ENCODE measurements at regions not wholly inside any gene's neighbourhood (a gene's known extent, or its start where the extent isn't known, plus 50 kb on each side); places are given as distances from the start of the nearest gene placed in this dataset.
"Not testable (repeated sequence)": the region's sequence is repeated elsewhere in the genome, so short reads cannot be mapped to it uniquely, and the experiment has no call there.

DNA sequence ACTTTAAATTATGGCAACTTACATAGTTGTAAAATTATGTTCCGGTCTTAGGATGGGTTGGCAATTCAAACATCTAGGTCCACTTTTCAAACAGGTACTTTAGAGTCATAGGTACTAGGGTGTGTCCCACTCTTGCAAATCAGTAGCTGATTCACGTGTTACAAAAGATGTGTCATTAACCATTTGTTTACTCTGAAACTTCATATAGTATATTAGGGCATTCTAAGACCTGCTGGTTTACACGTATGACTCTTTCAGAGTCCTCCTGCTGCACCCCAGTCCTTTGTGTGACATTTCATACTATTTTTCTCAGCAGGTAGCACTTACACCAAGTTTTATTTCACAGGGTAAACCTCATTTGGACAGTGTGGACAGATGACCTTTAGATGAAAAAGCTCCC lies 131.8 kb upstream of the PLEKHM1 start:
- H3K36me3 ChIP-seq (ENCODE audit: insufficient read depth, low read length); H3K4me1 ChIP-seq (ENCODE audit: insufficient read depth, low read length, poor library complexity, severe bottlenecking); H3K27me3 ChIP-seq (ENCODE audit: insufficient read depth, low read length, poor library complexity, severe bottlenecking); H3K4me3 ChIP-seq (ENCODE audit: low read length, poor library complexity, severe bottlenecking); H3F3A ChIP-seq (ENCODE audit: low read depth); H3K9ac ChIP-seq (ENCODE audit: low read depth, low read length, poor library complexity, severe bottlenecking); H3K4me2 ChIP-seq (ENCODE audit: low read depth, low read length, poor library complexity, severe bottlenecking); H4K20me1 ChIP-seq (ENCODE audit: insufficient read depth, low read length, poor library complexity, severe bottlenecking); H3K9me3 ChIP-seq (ENCODE audit: insufficient read depth, low read depth, low read length); H2AFZ ChIP-seq (ENCODE audit: low read length); H3K9me2 ChIP-seq (replicated peaks; ENCODE audit: low read depth, low read length); H3K79me2 ChIP-seq (ENCODE audit: insufficient read depth, low read length): not testable (repeated sequence)

DNA sequence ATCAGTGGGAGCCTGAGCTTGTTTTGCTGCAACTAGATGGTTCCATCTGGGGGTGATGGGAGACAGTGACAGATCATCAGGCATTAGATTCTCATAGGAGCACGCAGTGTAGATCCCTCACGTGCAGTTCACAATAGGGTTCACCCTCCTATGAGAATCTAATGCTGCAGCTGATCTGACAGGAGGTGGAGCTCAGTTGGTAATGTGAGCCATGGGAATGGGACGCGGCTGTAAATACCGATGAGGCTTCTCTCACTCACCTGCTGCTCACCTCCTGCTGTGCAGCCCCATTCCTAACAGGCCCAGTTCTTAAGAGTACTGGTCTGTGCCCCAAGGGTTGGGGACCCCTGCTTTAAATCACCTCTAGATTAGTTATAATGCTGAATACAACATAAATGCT lies 137.5 kb upstream of the PLEKHM1 start:
- Histone ChIP-seq H3K36me3 (ENCODE audit: insufficient read depth, low read length) (peaks cover 23% of the 10 kb centered on the region; the same call in 1 of the 2 replicates), H4K20me1 (ENCODE audit: insufficient read depth, low read length, poor library complexity, severe bottlenecking) (peaks cover 3% of the 10 kb centered on the region), H3K9me3 (ENCODE audit: insufficient read depth, low read depth, low read length) (no peaks in the 10 kb centered on the region), H3K9ac (ENCODE audit: low read depth, low read length, poor library complexity, severe bottlenecking) (no peak overlapping the region), H3K9me2 (replicated peaks; ENCODE audit: low read depth, low read length) (no peaks in the 10 kb centered on the region), H3K4me2 (ENCODE audit: low read depth, low read length, poor library complexity, severe bottlenecking) (no peak overlapping the region), H3K4me1 (ENCODE audit: insufficient read depth, low read length, poor library complexity, severe bottlenecking) (no peaks in the 10 kb centered on the region), H3K79me2 (ENCODE audit: insufficient read depth, low read length) (peaks cover 12% of the 10 kb centered on the region; the same call in 1 of the 2 replicates), H3K4me3 (ENCODE audit: low read length, poor library complexity, severe bottlenecking) (no peak overlapping the region), H3K27me3 (ENCODE audit: insufficient read depth, low read length, poor library complexity, severe bottlenecking) (no peaks in the 10 kb centered on the region), H2AFZ (ENCODE audit: low read length) (no peak overlapping the region), H3F3A (ENCODE audit: low read depth) (no peaks in the 10 kb centered on the region)
- TF ChIP-seq CTCF (conservative IDR thresholded peaks at IDR 0.05; ENCODE audit: low read length) (no peak), EZH2phosphoT487 (IDR thresholded peaks at IDR 0.05; ENCODE audit: borderline replicate concordance) (no peak)

DNA sequence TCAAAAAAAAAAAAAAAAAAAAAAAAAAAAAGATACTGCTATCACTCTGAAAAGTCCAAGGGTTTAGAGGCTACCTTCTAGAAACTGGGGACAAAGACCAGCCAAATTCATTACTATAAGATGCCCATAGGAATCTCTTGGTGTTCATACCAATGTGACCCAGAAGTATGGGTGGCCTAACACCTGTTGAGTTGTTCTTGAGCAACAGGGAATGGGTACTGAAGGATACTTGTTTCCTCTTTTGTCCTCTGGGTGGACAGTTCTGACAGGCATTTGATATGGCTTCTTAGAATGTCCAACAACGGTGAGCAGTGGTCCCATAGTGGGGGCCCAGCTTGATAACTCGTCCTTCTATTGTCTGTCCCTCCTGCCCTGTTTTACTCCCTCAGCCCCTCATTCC lies 141.4 kb upstream of the PLEKHM1 start:
- Histone ChIP-seq H3K4me2 (ENCODE audit: low read depth, low read length, poor library complexity, severe bottlenecking) (no peak overlapping the region), H3K9ac (ENCODE audit: low read depth, low read length, poor library complexity, severe bottlenecking) (no peak overlapping the region), H3K4me3 (ENCODE audit: low read length, poor library complexity, severe bottlenecking) (no peak overlapping the region), H3K79me2 (ENCODE audit: insufficient read depth, low read length) (peaks cover 12% of the 10 kb centered on the region; the same call in 1 of the 2 replicates), H4K20me1 (ENCODE audit: insufficient read depth, low read length, poor library complexity, severe bottlenecking) (peaks cover 3% of the 10 kb centered on the region), H3K36me3 (ENCODE audit: insufficient read depth, low read length) (peaks cover 37% of the 10 kb centered on the region; the same call in 1 of the 2 replicates), H3K27me3 (ENCODE audit: insufficient read depth, low read length, poor library complexity, severe bottlenecking) (no peaks in the 10 kb centered on the region), H3K4me1 (ENCODE audit: insufficient read depth, low read length, poor library complexity, severe bottlenecking) (no peaks in the 10 kb centered on the region), H3K9me2 (replicated peaks; ENCODE audit: low read depth, low read length) (no peaks in the 10 kb centered on the region), H3F3A (ENCODE audit: low read depth) (no peaks in the 10 kb centered on the region), H3K9me3 (ENCODE audit: insufficient read depth, low read depth, low read length) (no peaks in the 10 kb centered on the region), H2AFZ (ENCODE audit: low read length) (no peak overlapping the region)
- TF ChIP-seq EZH2phosphoT487 (IDR thresholded peaks at IDR 0.05; ENCODE audit: borderline replicate concordance): no peak
- TF ChIP-seq CTCF (conservative IDR thresholded peaks at IDR 0.05; ENCODE audit: low read length): no peak

DNA sequence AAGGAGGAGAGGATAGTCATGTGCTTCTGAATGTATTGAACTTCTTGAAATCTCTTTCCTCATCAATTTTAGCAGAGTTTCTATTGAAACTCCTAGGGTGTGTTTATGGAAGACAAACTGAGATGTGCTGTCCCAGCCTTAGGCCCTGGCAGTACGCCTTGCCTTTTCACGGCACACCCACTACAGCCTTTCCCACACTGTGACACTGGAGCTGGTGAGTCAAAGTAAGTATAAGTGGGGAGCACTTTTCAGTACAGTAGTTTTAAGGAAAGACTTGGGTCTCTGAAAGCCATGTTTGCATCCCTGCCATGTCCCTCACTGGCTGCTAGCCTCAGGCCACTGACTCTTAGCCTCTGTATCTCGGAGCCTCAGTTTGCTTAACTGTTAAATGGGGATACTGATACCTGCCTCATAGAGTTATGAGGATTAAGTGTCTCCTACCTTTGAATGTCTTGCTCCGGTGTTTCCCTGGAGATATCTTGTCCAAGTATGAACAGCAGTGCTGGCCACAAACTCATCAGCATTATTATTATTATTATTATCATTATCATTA lies 144.7 kb upstream of the CRHR1 start:
- no peaks in the 10 kb centered on the region for H3F3A ChIP-seq (ENCODE audit: low read depth)
- H4K20me1 ChIP-seq (ENCODE audit: insufficient read depth, low read length, poor library complexity, severe bottlenecking): no peaks in the 10 kb centered on the region
- H3K36me3 ChIP-seq (ENCODE audit: insufficient read depth, low read length): peaks cover 23% of the 10 kb centered on the region; the same call in 1 of the 2 replicates
- H2AFZ ChIP-seq (ENCODE audit: low read length): no peak overlapping the region
- no peaks in the 10 kb centered on the region for H3K9me3 ChIP-seq (ENCODE audit: insufficient read depth, low read depth, low read length)
- TF ChIP-seq EZH2phosphoT487 (IDR thresholded peaks at IDR 0.05; ENCODE audit: borderline replicate concordance) (no peak), CTCF (conservative IDR thresholded peaks at IDR 0.05; ENCODE audit: low read length) (no peak)
- H3K27me3 ChIP-seq (ENCODE audit: insufficient read depth, low read length, poor library complexity, severe bottlenecking): no peaks in the 10 kb centered on the region
- H3K9me2 ChIP-seq (replicated peaks; ENCODE audit: low read depth, low read length): no peaks in the 10 kb centered on the region
- no peak overlapping the region for H3K9ac ChIP-seq (ENCODE audit: low read depth, low read length, poor library complexity, severe bottlenecking)
- H3K79me2 ChIP-seq (ENCODE audit: insufficient read depth, low read length): no peaks in the 10 kb centered on the region
- no peak overlapping the region for H3K4me2 ChIP-seq (ENCODE audit: low read depth, low read length, poor library complexity, severe bottlenecking)
- H3K4me3 ChIP-seq (ENCODE audit: low read length, poor library complexity, severe bottlenecking): no peak overlapping the region
- H3K4me1 ChIP-seq (ENCODE audit: insufficient read depth, low read length, poor library complexity, severe bottlenecking): no peaks in the 10 kb centered on the region

Measured in Loucy (cell line).